ENCODE measurements at regions not wholly inside any gene's neighbourhood (a gene's known extent, or its start where the extent isn't known, plus 50 kb on each side); places are given as distances from the start of the nearest gene placed in this dataset.

GRCh38 chr15:95944193-95944592 is 386.3 kb upstream of the NR2F2 start:
- TF ChIP-seq POLR2A (IDR thresholded peaks at IDR 0.05) (no peak), CTCF (IDR thresholded peaks at IDR 0.05) (no peak), POLR2AphosphoS5 (IDR thresholded peaks at IDR 0.05) (no peak)
